Ovary (tissue), 7 donors: ENCODE measurements at regions not wholly inside any gene's neighbourhood (a gene's known extent, or its start where the extent isn't known, plus 50 kb on each side); places are given as distances from the start of the nearest gene placed in this dataset.

Experiments used
- DNase-seq, 5 donors: peaks; one replicate each; pipeline ENCODE4 v3.0.0-alpha.2; 2019 to 2020
- H3K27ac ChIP-seq, 2 donors: fragments of 200-600 bp; one replicate each; pipeline versions ENCODE4 v1.5.1 to v1.8.0; 2019 to 2022
- H3K27me3 ChIP-seq: fragments of 200-600 bp; one replicate; pipeline ENCODE4 v1.8.0; 2022
- H3K36me3 ChIP-seq: fragments of 200-600 bp; sonication (generic); one replicate; pipeline ENCODE4 v1.5.1; 2019
- H3K4me1 ChIP-seq: one replicate; pipeline ENCODE4 v1.8.1; 2013; ENCODE audit warnings: mild to moderate bottlenecking, moderate library complexity; ENCODE audit not compliant: insufficient read depth
- H3K4me3 ChIP-seq: fragments of 200-600 bp; sonication (generic); one replicate; pipeline ENCODE4 v1.5.1; 2017
- H3K9me3 ChIP-seq, 2 donors: fragments of 200-600 bp in 1 of 2; sonication (generic) in 1 of 2; one replicate each; pipeline versions ENCODE4 v1.5.1 to v1.8.1; 2013 to 2019; ENCODE audit warnings: mild to moderate bottlenecking in 1 of 2, moderate library complexity in 1 of 2
- CTCF ChIP-seq, 3 donors: fragments of 450-650 bp in 2 of 3; fragments of 200-600 bp in 1 of 3; IDR thresholded peaks; one replicate each; pipeline versions ENCODE4 v1.5.1 to v1.8.0; 2016 to 2022; ENCODE audit warnings: antibody characterized with exemption in 3 of 3, mild to moderate bottlenecking in 1 of 3
- EP300 ChIP-seq: sonication (generic); formaldehyde crosslinking; IDR thresholded peaks from one replicate; pipeline ENCODE4 v1.6.1; 2017; ENCODE audit warnings: antibody characterized with exemption
- POLR2A ChIP-seq: fragments of 450-650 bp; IDR thresholded peaks from one replicate; pipeline ENCODE4 v1.6.1; 2017; ENCODE audit warnings: antibody characterized with exemption, mild to moderate bottlenecking, moderate library complexity
- WGBS, 3 donors: extraction: QIAGEN DNeasy Blood & Tissue Kit in 1 of 3; methylation state at CpG; one replicate each; pipeline versions ENCODE4 v1.1.5 to v1.1.7; 2013 to 2017; 5-methylcytosine and 5-hydroxymethylcytosine counted together
- intact Hi-C, 4 donors: fragments of 100-400 bp; cut with DNase I; formaldehyde crosslinking; loops; one replicate each; pipeline versions ENCODE4 v1.11.0 to v1.15.1; 2022 to 2023
- donor health status: DM: no; HTN: no; CAD: no; lungs with moderate emphysema.
- donor health status: DM: no; HTN: no; CAD: no.
- donor health status: Bipolar disorder and iron deficiency.
- donor health status: DM: no; HTN: no; CAD: no.
- donor health status: DM: yes; HTN: yes; CAD: no.

- H3K4me1 ChIP-seq: no peaks in the 10 kb centered on the region
- 78 to 85% (median 80%) methylated on average over 2 of the region's 2 CpGs for WGBS, 3 donors
- no peak for TF ChIP-seq CTCF (IDR thresholded peaks at IDR 0.05)
- TF ChIP-seq EP300: no peak
- TF ChIP-seq POLR2A: no peak
- intact Hi-C loops: no loop called here
- no peaks in the 10 kb centered on the region for H3K9me3 ChIP-seq
- no peak for DNase-seq
- H3K27me3 ChIP-seq: no peaks in the 10 kb centered on the region
- H3K27ac ChIP-seq: no peak overlapping the region
- H3K4me3 ChIP-seq: no peak overlapping the region
- H3K36me3 ChIP-seq: no peaks in the 10 kb centered on the region
Measured at GRCh38 chr5:167488371-167488770, 803.1 kb upstream of the WWC1 start.

- no peaks in the 10 kb centered on the region for H3K9me3 ChIP-seq
- intact Hi-C loops: no loop called here
- H3K27me3 ChIP-seq: no peaks in the 10 kb centered on the region
- DNase-seq: no peak
- no peaks in the 10 kb centered on the region for H3K36me3 ChIP-seq
- H3K27ac ChIP-seq: no peak overlapping the region
- no peaks in the 10 kb centered on the region for H3K4me1 ChIP-seq
- TF ChIP-seq CTCF (IDR thresholded peaks at IDR 0.05): no peak
- no peak for TF ChIP-seq EP300
- no peak for TF ChIP-seq POLR2A
- no peak overlapping the region for H3K4me3 ChIP-seq
Measured at GRCh38 chr5:167489202-167489601, 802.2 kb upstream of the WWC1 start.

GRCh38 chr5:167503926-167504720 lies 787.3 kb upstream of the WWC1 start:
- TF ChIP-seq CTCF (IDR thresholded peaks at IDR 0.05) (no peak), POLR2A (no peak)
- Histone ChIP-seq H3K4me3 (no peak overlapping the region), H3K4me1 (peaks cover 8% of the 10 kb centered on the region), H3K27ac (no peak overlapping the region), H3K27me3 (no peaks in the 10 kb centered on the region), H3K36me3 (no peaks in the 10 kb centered on the region), H3K9me3 (no peaks in the 10 kb centered on the region)
- no peak for DNase-seq
- WGBS, 3 donors: 63 to 67% (median 65%) methylated on average over 5 of the region's 5 CpGs
- intact Hi-C loops: no loop called here

GRCh38 chr5:167507463-167508233 lies 783.8 kb upstream of the WWC1 start:
- Histone ChIP-seq H3K27me3 (no peaks in the 10 kb centered on the region), H3K27ac (no peak overlapping the region), H3K36me3 (no peaks in the 10 kb centered on the region), H3K9me3 (no peaks in the 10 kb centered on the region), H3K4me3 (no peak overlapping the region), H3K4me1 (no peaks in the 10 kb centered on the region)
- intact Hi-C loops: no loop called here
- WGBS, 3 donors: 50 to 59% (median 58%) methylated on average over 4 of the region's 4 CpGs
- no peak for DNase-seq
- TF ChIP-seq POLR2A (no peak), EP300 (no peak), CTCF (IDR thresholded peaks at IDR 0.05) (no peak)
